ENCODE measurements at regions not wholly inside any gene's neighbourhood (a gene's known extent, or its start where the extent isn't known, plus 50 kb on each side); places are given as distances from the start of the nearest gene placed in this dataset.

DNA sequence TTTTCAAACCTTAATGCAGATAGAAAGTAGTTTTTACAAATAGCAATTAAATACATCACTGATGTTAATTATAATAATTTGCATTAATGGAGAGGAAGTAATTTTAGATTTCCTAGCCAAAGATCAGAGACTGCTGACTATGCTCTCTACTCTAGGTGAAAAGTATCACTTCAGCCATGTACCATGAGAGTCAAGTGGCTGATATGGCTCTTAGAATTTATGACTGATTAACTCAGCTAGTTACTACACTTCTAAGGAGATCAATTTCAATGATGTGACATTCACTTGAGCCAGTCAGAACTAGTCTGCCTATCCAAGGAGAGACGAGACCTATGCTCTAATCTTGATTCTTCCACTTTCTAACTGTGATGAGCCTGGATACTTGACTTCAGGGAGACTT is 405.7 kb upstream of the RORA start:
- Mint-ChIP-seq H3K4me1 (no peaks in the 10 kb centered on the region), H3K4me3 (no peak overlapping the region), H3K27me3 (peaks cover 16% of the 10 kb centered on the region), H3K36me3 (no peaks in the 10 kb centered on the region), H3K27ac (no peak overlapping the region), H3K9me3 (no peaks in the 10 kb centered on the region)

DNA sequence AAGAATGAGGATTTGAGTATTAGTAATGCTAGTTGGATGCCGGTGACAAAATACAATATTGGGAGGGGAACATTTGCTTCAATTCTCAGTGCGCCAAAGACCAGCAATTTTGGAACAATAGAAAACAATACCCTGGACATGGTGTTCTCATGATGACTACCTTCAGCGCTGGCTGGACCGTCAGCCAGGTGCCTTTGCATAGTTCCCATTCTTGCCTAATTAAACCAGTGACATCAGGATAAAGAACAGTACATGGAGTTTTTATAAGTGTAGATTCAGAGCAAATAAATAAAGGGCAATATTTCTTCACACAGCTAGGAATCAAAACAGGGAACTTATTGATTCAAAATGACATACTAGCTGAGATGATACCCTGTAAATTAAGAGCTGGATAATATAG is 404.8 kb upstream of the RORA start:
- no peak overlapping the region for H3K4me3 Mint-ChIP-seq
- H3K9me3 Mint-ChIP-seq, result no peaks in the 10 kb centered on the region
- H3K4me1 Mint-ChIP-seq, result no peaks in the 10 kb centered on the region
- no peak overlapping the region for H3K27ac Mint-ChIP-seq
- H3K27me3 Mint-ChIP-seq, result peaks cover 13% of the 10 kb centered on the region
- H3K36me3 Mint-ChIP-seq, result no peaks in the 10 kb centered on the region

DNA sequence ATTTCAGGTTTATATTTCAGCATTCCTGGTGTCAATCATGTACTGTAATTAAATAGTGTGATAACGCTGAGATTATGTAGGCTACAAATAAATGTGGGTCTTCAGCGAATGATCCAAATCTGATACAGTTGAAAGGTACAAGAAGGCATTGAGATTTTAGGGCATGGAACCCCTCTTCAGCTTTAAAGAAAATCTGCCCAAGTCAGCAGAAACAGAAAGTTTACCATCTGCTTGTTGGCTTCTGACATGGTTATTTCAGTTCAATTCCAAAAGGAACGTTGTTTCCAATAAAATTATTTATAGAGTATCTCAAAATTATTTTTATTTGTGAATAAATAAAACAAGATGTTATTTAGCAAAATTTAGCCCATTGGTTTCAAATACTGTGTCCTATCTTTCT is 400.2 kb upstream of the RORA start:
- no peaks in the 10 kb centered on the region for H3K36me3 Mint-ChIP-seq
- H3K27ac Mint-ChIP-seq, result no peak overlapping the region
- peaks cover 16% of the 10 kb centered on the region for H3K27me3 Mint-ChIP-seq
- no peaks in the 10 kb centered on the region for H3K9me3 Mint-ChIP-seq
- H3K4me3 Mint-ChIP-seq, result no peak overlapping the region
- H3K4me1 Mint-ChIP-seq, result no peaks in the 10 kb centered on the region

DNA sequence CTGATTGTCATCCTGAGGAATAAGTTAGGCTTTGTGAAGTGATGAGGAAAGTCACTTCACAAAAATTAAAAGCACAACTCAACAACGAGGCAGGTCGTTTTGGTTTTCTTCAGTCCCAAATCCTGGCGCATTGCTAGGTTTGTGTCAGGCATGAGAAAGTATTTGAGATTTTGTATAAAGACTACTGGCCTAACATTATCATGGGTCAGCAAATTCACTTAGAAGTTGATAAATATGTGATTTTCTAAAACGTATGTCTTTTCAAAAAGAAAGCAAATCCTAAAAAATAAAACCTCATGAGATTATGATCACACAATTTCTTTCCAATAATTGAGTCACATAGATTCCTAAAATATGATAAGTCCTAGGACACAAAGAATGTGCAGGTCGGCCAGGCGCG is 395.8 kb upstream of the RORA start:
- Mint-ChIP-seq H3K4me3 (no peak overlapping the region), H3K36me3 (no peaks in the 10 kb centered on the region), H3K9me3 (no peaks in the 10 kb centered on the region), H3K27ac (no peak overlapping the region), H3K4me1 (no peaks in the 10 kb centered on the region), H3K27me3 (peaks cover 11% of the 10 kb centered on the region)

DNA sequence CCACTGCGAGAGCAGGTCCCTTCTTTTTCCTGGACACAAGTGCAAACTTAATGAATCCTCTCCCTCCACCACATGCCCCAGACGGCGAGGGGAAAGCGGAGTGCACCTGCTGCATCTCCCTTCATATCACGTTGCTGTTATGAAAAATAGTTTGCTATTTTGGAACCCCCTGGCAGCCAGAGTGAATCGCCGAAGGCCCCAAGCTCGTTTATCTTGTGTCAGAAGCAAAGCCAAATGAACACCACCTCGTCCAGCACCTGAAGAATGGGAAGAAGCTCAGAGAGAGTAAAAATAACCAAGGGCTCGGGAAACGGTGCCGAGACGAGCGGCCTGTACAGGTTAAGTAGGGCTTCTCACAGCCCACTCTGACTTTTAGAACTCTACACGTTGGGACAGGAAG is 394.6 kb upstream of the RORA start:
- Mint-ChIP-seq H3K27me3 (peaks cover 10% of the 10 kb centered on the region), H3K36me3 (no peaks in the 10 kb centered on the region), H3K9me3 (no peaks in the 10 kb centered on the region), H3K27ac (no peak overlapping the region), H3K4me3 (no peak overlapping the region), H3K4me1 (no peaks in the 10 kb centered on the region)

DNA sequence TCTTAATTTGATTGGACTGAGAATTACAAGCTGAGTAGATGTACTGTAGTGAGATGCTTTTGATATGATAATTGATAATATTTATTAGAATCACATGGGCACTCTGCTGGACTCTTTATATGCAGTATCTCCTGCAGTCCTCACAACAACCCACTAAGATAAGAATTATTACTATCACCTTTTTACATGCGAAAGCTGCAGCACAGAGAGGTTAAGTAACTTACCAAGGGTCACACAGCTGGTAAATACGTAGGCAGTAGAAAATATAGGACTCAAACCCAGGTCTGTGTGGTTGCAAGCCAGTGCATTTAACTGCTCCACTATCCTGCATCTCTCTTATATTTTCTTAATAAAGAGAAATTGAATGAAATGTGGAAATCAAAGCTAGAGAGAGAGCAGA is 392.8 kb upstream of the RORA start:
- H3K36me3 Mint-ChIP-seq, result no peaks in the 10 kb centered on the region
- no peak overlapping the region for H3K27ac Mint-ChIP-seq
- no peak overlapping the region for H3K4me3 Mint-ChIP-seq
- H3K27me3 Mint-ChIP-seq, result peaks cover 6% of the 10 kb centered on the region
- H3K9me3 Mint-ChIP-seq, result no peaks in the 10 kb centered on the region
- H3K4me1 Mint-ChIP-seq, result no peaks in the 10 kb centered on the region

DNA sequence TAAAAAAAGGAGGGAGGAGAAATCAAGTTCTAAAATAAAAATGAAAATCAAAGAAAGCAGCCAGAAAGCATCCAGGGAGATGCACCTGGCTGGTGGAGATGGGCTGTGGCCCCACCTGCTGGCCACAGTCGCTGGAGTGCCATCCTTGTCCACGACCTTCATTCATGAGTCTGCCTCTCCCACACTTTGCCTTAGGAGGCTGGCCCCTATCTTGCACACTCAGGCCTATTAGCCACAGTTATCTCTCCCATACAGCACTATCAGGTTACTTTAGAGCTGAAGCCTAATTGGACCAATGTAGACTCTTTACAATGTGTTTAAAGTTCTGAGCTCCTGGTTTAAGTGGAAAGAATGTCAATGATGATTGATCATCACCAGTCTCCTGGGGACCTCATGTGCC is 392.0 kb upstream of the RORA start:
- Mint-ChIP-seq H3K4me3 (no peak overlapping the region), H3K36me3 (no peaks in the 10 kb centered on the region), H3K27me3 (peaks cover 2% of the 10 kb centered on the region), H3K9me3 (no peaks in the 10 kb centered on the region), H3K27ac (no peak overlapping the region), H3K4me1 (no peaks in the 10 kb centered on the region)

DNA sequence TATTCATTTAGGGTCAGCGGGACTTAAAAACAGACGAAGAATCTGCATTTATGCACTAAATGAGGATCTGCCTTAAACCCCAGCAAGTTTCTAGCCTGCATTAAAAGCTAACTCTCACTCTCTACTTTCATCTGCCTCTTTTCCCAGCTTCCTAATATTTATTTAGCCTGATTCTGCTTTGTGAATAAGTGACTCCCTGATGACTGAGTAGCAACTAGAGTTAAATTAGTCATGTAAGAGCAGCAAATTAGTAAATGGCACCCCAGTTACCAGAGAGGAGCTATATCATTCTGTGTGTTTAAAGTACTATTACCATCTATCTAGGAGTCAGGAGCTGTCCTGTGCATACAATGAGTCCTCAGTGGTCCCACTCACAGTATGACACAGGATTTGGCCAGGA is 391.0 kb upstream of the RORA start:
- Mint-ChIP-seq H3K27me3 (peaks cover 3% of the 10 kb centered on the region), H3K4me1 (no peaks in the 10 kb centered on the region), H3K36me3 (no peaks in the 10 kb centered on the region), H3K9me3 (no peaks in the 10 kb centered on the region), H3K4me3 (no peak overlapping the region), H3K27ac (no peak overlapping the region)

DNA sequence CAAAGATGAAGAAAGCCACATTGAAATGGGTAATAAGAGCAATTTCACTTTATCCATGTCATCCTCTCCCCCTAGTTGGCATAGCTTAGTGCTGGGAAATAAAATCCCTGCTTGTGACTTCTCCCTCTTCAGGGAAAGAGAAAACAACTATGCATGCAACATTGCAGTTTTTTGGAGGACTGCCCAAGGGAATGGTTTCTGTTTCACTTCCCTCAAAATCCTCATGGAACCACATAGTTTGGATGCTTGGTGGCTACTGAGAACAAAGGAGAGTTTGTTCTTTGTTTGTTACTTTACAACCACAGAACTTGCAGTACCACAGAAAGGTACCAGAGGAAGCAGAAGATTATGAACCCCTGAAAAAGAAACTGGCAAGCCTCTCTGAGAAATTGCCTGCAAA is 384.6 kb upstream of the RORA start:
- Mint-ChIP-seq H3K9me3 (peaks cover 23% of the 10 kb centered on the region), H3K4me3 (no peak overlapping the region)

DNA sequence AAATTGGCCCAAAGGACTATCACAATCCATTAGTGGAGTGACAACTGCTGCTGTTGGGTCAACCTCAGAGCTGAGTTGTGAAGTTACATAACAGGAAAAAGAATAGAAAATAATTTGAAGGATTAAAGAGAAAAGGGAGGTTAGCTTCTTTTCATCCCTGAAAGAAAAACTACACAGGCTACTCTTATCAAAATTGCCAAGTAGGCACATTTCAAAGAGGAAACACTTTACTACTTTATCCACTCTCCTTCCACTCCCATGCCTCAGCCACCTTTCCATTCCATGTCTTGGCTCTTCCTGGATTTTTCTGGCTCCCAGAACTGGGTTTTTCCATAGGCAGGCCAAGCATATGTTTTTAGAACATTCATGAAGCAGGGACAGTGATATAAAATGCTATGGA is 384.0 kb upstream of the RORA start:
- Mint-ChIP-seq H3K4me1 (no peaks in the 10 kb centered on the region), H3K9me3 (peaks cover 23% of the 10 kb centered on the region), H3K27me3 (peaks cover 27% of the 10 kb centered on the region), H3K4me3 (no peak overlapping the region), H3K27ac (no peak overlapping the region), H3K36me3 (no peaks in the 10 kb centered on the region)

More for the DNA sequence above, 384.6 kb upstream of the RORA start:
- Mint-ChIP-seq H3K27me3 (peaks cover 26% of the 10 kb centered on the region), H3K36me3 (no peaks in the 10 kb centered on the region), H3K27ac (no peak overlapping the region), H3K4me1 (no peaks in the 10 kb centered on the region)

DNA sequence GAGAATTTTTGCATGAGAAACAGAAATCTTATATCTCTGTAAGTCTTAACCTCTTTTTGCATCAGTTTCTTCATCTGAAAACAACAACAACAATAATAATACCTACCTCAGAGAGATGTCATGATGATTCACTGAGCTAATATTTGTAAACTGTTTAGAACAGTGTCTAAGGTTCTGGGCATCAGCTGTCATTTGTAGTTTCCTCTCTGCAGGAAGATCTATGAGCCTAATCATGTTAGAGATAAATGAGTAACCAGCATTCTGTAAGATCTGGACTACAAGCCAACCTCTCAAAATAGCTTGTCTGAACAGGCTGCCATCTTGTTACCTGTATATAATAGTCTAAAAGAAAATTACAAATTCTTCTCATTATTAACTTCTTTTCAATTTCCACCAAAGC is 383.0 kb upstream of the RORA start:
- Mint-ChIP-seq H3K4me1 (no peaks in the 10 kb centered on the region), H3K9me3 (peaks cover 23% of the 10 kb centered on the region), H3K27ac (no peak overlapping the region), H3K36me3 (no peaks in the 10 kb centered on the region), H3K27me3 (peaks cover 30% of the 10 kb centered on the region), H3K4me3 (no peak overlapping the region)

DNA sequence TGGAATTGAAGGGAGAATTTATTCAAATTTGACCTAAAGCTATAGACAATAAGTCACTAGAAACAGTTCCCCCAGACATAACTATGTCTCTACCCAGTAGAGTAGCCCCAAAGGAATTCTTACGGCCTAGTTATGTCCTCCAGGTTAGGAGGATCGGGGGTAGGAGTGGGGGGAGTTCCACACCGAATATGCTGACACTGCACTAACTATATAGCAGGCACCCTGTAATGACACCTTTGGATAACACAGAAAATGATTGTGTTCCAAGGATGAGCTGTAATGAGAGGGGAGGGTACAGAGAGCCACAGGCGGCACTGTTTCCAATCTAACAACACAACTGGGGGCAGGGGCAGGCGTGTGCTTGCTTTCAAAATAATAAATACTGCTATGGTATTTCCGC is 376.2 kb upstream of the RORA start:
- Mint-ChIP-seq H3K9me3 (peaks cover 6% of the 10 kb centered on the region), H3K36me3 (no peaks in the 10 kb centered on the region), H3K4me1 (no peaks in the 10 kb centered on the region), H3K27ac (no peak overlapping the region), H3K27me3 (peaks cover 24% of the 10 kb centered on the region), H3K4me3 (no peak overlapping the region)

DNA sequence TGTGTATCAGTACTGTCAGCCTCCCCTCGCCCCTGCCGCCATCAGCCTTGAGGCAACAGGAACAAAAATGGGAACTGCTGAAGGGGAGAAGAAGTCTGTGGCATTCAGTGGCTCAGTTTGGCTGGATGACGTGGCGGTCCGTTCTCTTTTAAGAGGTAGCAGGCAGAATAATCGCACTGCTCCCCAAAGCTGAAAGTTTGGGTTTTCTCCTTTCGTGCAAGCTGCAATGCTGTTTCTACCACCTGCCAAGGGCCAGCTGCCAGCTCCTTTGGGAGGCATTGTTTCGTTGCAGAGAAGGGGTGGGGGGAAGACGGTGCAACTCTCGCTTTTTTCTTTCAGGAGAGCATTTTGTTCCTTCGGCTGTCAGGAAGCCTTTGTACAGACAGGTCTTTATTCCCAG is 369.6 kb upstream of the RORA start:
- H3K4me3 Mint-ChIP-seq, result no peak overlapping the region
- no peak overlapping the region for H3K27ac Mint-ChIP-seq
- H3K9me3 Mint-ChIP-seq, result no peaks in the 10 kb centered on the region
- peaks cover 12% of the 10 kb centered on the region for H3K27me3 Mint-ChIP-seq
- no peaks in the 10 kb centered on the region for H3K4me1 Mint-ChIP-seq
- no peaks in the 10 kb centered on the region for H3K36me3 Mint-ChIP-seq

DNA sequence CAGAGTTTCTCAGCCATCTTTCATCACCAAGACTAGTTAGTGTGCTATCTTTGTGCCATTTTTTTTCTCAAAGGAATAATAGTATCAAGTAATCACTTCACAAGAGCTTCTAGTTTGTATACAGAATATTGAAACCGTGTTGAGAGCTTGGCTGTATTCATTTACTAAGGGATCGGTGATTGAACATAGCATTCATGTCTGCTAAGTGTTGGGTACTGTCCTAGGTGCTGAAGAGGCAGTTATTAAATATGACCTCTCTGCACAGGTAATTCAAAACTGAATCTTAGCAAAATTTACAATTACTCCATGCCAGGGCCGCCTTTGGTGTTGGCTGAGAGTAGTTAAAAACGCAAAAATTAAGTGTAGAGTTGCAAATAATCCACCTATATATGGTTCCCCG is 355.3 kb upstream of the RORA start:
- peaks cover 9% of the 10 kb centered on the region for H3K27me3 Mint-ChIP-seq
- no peaks in the 10 kb centered on the region for H3K4me1 Mint-ChIP-seq
- no peak overlapping the region for H3K4me3 Mint-ChIP-seq
- H3K36me3 Mint-ChIP-seq, result no peaks in the 10 kb centered on the region
- no peak overlapping the region for H3K27ac Mint-ChIP-seq
- no peaks in the 10 kb centered on the region for H3K9me3 Mint-ChIP-seq

DNA sequence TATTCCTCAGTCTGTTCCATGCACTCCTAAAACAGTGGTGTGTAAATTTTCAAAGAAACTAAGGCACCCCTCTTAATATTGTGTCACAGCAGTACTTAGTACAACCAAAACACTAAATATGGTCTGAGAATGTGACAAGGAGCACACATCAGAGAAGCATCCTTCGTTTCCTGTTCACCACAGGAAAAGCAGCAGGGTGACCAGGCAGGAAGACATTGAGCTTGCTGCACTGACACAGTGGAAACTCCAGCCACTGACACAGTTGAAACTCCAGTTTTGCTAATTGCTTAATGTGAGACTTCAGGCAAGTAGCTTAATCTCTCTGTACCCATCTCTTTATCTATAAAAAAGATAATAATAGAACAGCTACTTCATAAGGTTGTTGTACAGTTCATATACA is 353.0 kb upstream of the RORA start:
- Mint-ChIP-seq H3K27me3 (peaks cover 9% of the 10 kb centered on the region), H3K9me3 (no peaks in the 10 kb centered on the region), H3K4me1 (no peaks in the 10 kb centered on the region), H3K36me3 (no peaks in the 10 kb centered on the region), H3K27ac (no peak overlapping the region), H3K4me3 (no peak overlapping the region)

DNA sequence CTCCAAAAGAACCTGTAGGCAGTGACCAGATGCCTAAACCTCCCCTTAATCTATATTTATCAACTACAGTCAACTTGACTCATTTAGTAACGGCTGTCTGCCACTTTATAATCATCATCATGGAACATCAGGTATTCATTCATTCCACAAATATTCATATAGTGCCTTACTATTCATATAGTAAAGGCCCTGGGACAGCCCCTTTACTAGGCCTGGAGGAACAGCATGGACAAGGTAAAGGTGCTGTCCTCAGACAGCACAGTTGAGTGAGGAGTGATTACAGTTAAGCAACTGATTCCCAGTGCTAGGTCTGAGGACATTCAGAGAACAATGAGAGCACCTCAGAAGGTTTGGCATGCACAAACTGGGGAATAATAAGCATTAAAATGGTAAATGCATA is 346.5 kb upstream of the RORA start:
- Mint-ChIP-seq H3K9me3 (no peaks in the 10 kb centered on the region), H3K4me1 (no peaks in the 10 kb centered on the region), H3K4me3 (no peak overlapping the region), H3K27me3 (peaks cover 5% of the 10 kb centered on the region), H3K27ac (no peak overlapping the region), H3K36me3 (no peaks in the 10 kb centered on the region)

DNA sequence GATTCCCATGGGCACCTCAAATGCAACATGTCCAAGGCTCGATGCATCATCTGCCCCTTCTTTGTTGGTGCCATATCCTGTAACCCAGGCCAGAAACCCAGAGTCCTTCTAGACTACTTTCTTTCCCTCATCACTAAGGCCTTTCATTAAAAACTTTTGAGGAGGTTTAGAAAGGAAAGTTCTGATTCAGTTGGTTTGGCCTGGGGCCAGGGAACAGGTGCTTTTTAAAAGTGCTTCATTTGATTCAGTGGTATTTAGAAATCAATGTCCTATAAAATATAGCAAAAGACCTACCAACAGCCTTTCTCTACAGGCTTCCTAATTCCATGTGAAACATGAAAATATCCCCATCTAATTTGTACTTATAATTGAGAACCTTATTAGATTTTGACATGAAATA is 341.9 kb upstream of the RORA start:
- H3K4me1 Mint-ChIP-seq, result no peaks in the 10 kb centered on the region
- no peaks in the 10 kb centered on the region for H3K36me3 Mint-ChIP-seq
- peaks cover 5% of the 10 kb centered on the region for H3K27me3 Mint-ChIP-seq
- no peak overlapping the region for H3K27ac Mint-ChIP-seq
- no peak overlapping the region for H3K4me3 Mint-ChIP-seq
- H3K9me3 Mint-ChIP-seq, result no peaks in the 10 kb centered on the region

DNA sequence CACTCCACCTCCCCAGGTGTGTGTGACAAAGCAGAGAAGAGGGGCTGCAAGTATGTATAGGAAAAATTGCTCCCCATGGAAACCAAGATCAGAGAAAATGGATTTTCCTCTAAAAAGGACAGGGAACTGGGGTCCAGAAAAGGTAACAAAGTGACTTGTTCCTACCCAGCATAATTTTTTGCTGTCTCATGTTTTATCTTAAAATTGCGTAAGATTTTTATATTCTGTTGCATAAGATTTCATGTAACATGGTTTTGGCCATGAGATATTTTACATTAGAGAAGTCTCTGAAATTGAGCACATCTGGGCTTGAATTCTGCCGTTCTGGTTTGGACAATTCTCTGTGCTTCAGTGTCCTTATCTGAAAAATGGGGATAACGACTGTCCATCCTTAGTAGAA is 335.7 kb upstream of the RORA start:
- Mint-ChIP-seq H3K27ac (no peak overlapping the region), H3K36me3 (no peaks in the 10 kb centered on the region), H3K9me3 (no peaks in the 10 kb centered on the region), H3K4me3 (no peak overlapping the region), H3K4me1 (no peaks in the 10 kb centered on the region), H3K27me3 (peaks cover 8% of the 10 kb centered on the region)
